GM23338 (cell line): ENCODE measurements at regions not wholly inside any gene's neighbourhood (a gene's known extent, or its start where the extent isn't known, plus 50 kb on each side); places are given as distances from the start of the nearest gene placed in this dataset. TPM values are rescaled to one million over a fixed set of nuclear protein-coding genes. Genes with fewer than 3 reads are reported as not detected.

Source experiments
- small RNA-seq: library from RNA; depleted of rRNA; stranded (forward); fragments of <200 nt; gene quantifications from one replicate; pipeline ENCODE3, GENCODE V24; 2014; ENCODE audit warnings: low replicate concordance

Small RNA genes lying in the stretch of these regions (small RNA-seq; reads per million reads assigned to genes)
- not detected for gene RNU6-1085P
